ENCODE measurements at regions not wholly inside any gene's neighbourhood (a gene's known extent, or its start where the extent isn't known, plus 50 kb on each side); places are given as distances from the start of the nearest gene placed in this dataset.
"Not testable (repeated sequence)": the region's sequence is repeated elsewhere in the genome, so short reads cannot be mapped to it uniquely, and the experiment has no call there.

DNA sequence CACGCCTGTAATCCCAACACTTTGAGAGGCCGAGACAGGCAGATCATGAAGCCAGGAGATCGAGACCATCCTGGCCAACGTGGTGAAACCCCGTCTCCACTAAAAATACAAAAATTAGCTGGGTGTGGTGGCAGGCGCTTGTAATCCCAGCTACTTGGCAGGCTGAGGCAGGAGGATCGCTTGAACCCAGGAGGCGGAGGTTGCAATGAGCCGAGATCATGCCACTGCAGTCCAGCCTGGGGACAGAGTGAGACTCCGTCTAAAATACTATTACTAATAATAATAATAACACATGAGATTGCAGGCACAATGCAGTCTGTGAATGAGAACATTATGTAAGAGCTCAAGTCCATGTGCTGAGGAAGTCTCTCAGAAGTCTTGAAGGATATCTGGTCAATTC lies 1684.4 kb downstream of the SPATA31A7 start:
- H2BK5ac ChIP-seq (ENCODE audit: low read depth, low read length, poor library complexity, severe bottlenecking); intact Hi-C loops (cut with micrococcal nuclease); H3K4me3 ChIP-seq (ENCODE audit: insufficient read depth, low read depth, low read length); H2AFZ ChIP-seq (replicated peaks; ENCODE audit: low read length, poor library complexity); H3K36me3 ChIP-seq (ENCODE audit: control insufficient read depth, insufficient read depth, low read length); H3K14ac ChIP-seq (replicated peaks; ENCODE audit: low read depth, low read length); H4K5ac ChIP-seq (ENCODE audit: low read depth, low read length); H2BK20ac ChIP-seq (ENCODE audit: low read depth, low read length); H3K56ac ChIP-seq (ENCODE audit: extremely low read depth, insufficient read depth, low read length); H3K9me1 ChIP-seq (ENCODE audit: insufficient read depth, low read length); DNase-seq; H3K27ac ChIP-seq (ENCODE audit: insufficient read depth, low read length); H4K20me1 ChIP-seq (ENCODE audit: insufficient read depth, low read length); H3K4me2 ChIP-seq (ENCODE audit: low read depth, low read length); in situ Hi-C loops (cut with MboI; ENCODE audit: low sequenced_read_pairs); CTCF ChIA-PET; BruUV-seq (replicated peaks); H4K91ac ChIP-seq (ENCODE audit: insufficient read depth, low read depth, low read length); H2AK9ac ChIP-seq (replicated peaks; ENCODE audit: low read depth, low read length, poor library complexity); H3K23ac ChIP-seq (ENCODE audit: low read depth, low read length); ATAC-seq (ENCODE audit: low read depth); H3K79me1 ChIP-seq (ENCODE audit: low read depth in 1 of 2, low read length in 2 of 2); H3K27me3 ChIP-seq (ENCODE audit: control insufficient read depth, insufficient read depth, low read length); H4K8ac ChIP-seq (ENCODE audit: low read depth in 2 of 2, low read length in 2 of 2); H3K18ac ChIP-seq (ENCODE audit: low read depth, low read length); POLR2A ChIA-PET (ENCODE audit: unreplicated experiment); H3K9ac ChIP-seq (ENCODE audit: low read depth, low read length); H3K9me3 ChIP-seq (ENCODE audit: control insufficient read depth, insufficient read depth, low read length); dilution Hi-C loops (cut with HindIII; ENCODE audit: low sequenced_read_pairs, unreplicated experiment); H2BK120ac ChIP-seq (ENCODE audit: low read depth, low read length); H2AK5ac ChIP-seq (ENCODE audit: low read depth, low read length); H3K4ac ChIP-seq (ENCODE audit: low read depth, low read length); H2BK15ac ChIP-seq (ENCODE audit: low read depth, low read length); H3K4me1 ChIP-seq (ENCODE audit: control insufficient read depth, insufficient read depth, low read length): not testable (repeated sequence)
- no CpG with 5 or more reads among the region's 10 CpGs for WGBS, 2 experiments (ENCODE audit: extremely low coverage in 2 of 2, insufficient read length in 1 of 2)

DNA sequence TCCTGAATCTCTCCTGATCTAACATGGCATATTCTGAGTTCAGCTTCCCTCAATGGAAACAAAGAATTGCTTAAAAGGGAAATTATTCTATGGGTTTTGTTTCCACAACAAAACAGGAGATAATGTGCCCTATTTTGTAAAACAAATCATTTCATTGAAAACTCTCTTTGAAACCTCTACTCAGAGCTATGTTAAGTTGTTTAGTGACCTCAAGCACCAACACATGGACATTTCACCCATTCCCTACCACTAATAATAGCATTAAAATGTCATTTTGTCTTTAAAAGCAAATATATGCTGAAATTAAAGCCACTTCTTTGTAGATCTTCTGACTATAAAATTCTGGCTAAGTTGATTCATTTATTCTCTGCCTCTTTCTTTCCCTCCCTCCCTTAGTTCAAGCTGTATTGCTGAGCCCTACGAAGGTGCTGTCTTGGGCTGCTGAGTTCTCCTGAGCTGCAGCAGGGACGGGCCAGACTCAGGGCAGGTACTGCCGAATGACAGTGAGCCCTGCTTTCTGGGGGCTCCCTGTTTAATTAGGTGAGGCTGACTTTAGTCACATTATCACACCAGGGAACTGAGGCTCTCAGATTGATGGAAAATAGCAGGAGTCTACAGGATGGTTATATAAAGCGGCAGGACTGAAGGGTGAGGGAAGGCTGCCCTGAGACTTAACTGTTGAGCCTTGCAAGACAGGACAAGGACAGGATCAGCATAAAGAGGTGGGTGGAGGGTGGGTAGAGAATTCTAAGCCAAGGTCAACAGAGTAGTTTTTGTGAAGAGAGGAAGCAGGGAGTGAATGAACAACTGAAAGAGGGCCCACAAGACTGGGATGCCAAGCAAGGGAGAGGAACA lies 1685.1 kb downstream of the SPATA31A7 start:
- in situ Hi-C loops (cut with MboI; ENCODE audit: low sequenced_read_pairs); ATAC-seq (ENCODE audit: low read depth): not testable (repeated sequence)

More for the DNA sequence above, 1685.1 kb downstream of the SPATA31A7 start:
- H3K14ac ChIP-seq (replicated peaks; ENCODE audit: low read depth, low read length); H4K20me1 ChIP-seq (ENCODE audit: insufficient read depth, low read length); H2BK20ac ChIP-seq (ENCODE audit: low read depth, low read length); H3K18ac ChIP-seq (ENCODE audit: low read depth, low read length); DNase-seq; H3K79me1 ChIP-seq (ENCODE audit: low read depth in 1 of 2, low read length in 2 of 2); H3K9ac ChIP-seq (ENCODE audit: low read depth, low read length); dilution Hi-C loops (cut with HindIII; ENCODE audit: low sequenced_read_pairs, unreplicated experiment); H3K4me2 ChIP-seq (ENCODE audit: low read depth, low read length); H2BK120ac ChIP-seq (ENCODE audit: low read depth, low read length); H4K8ac ChIP-seq (ENCODE audit: low read depth in 2 of 2, low read length in 2 of 2); H2AK9ac ChIP-seq (replicated peaks; ENCODE audit: low read depth, low read length, poor library complexity); H3K4me3 ChIP-seq (ENCODE audit: insufficient read depth, low read depth, low read length); H3K4ac ChIP-seq (ENCODE audit: low read depth, low read length); H2AFZ ChIP-seq (replicated peaks; ENCODE audit: low read length, poor library complexity); H3K56ac ChIP-seq (ENCODE audit: extremely low read depth, insufficient read depth, low read length); CTCF ChIA-PET; intact Hi-C loops (cut with micrococcal nuclease); H3K27ac ChIP-seq (ENCODE audit: insufficient read depth, low read length); H2BK15ac ChIP-seq (ENCODE audit: low read depth, low read length); H3K4me1 ChIP-seq (ENCODE audit: control insufficient read depth, insufficient read depth, low read length); H3K9me3 ChIP-seq (ENCODE audit: control insufficient read depth, insufficient read depth, low read length); H2BK5ac ChIP-seq (ENCODE audit: low read depth, low read length, poor library complexity, severe bottlenecking); H3K36me3 ChIP-seq (ENCODE audit: control insufficient read depth, insufficient read depth, low read length); H2AK5ac ChIP-seq (ENCODE audit: low read depth, low read length); H3K27me3 ChIP-seq (ENCODE audit: control insufficient read depth, insufficient read depth, low read length); BruUV-seq (replicated peaks); H3K23ac ChIP-seq (ENCODE audit: low read depth, low read length); POLR2A ChIA-PET (ENCODE audit: unreplicated experiment); H4K91ac ChIP-seq (ENCODE audit: insufficient read depth, low read depth, low read length); H4K5ac ChIP-seq (ENCODE audit: low read depth, low read length); H3K9me1 ChIP-seq (ENCODE audit: insufficient read depth, low read length): not testable (repeated sequence)
- no CpG with 5 or more reads among the region's 4 CpGs for WGBS, 2 experiments (ENCODE audit: extremely low coverage in 2 of 2, insufficient read length in 1 of 2)

All from IMR-90 (cell line).